OCI-LY7 (cell line): ENCODE measurements at regions not wholly inside any gene's neighbourhood (a gene's known extent, or its start where the extent isn't known, plus 50 kb on each side); places are given as distances from the start of the nearest gene placed in this dataset.
"Not testable (repeated sequence)": the region's sequence is repeated elsewhere in the genome, so short reads cannot be mapped to it uniquely, and the experiment has no call there.

Experiments used
- BruUV-seq: library from RNA; stranded (reverse); fragments of 400-500 nt; replicated peaks from 2 replicates; lab custom pipeline; 2021; lab: Mats Ljungman, UMichigan
- CTCF ChIA-PET: fragments of 300-600 bp; sonication (Branson Sonifier 250); formaldehyde crosslinking; loops from one replicate; lab custom pipeline; 2022; ENCODE audit warnings: antibody characterized with exemption; ENCODE audit not compliant: unreplicated experiment; lab: Charles Lee
- POLR2A ChIA-PET: fragments of 300-600 bp; sonication (Branson Sonifier 250); formaldehyde crosslinking; loops from one replicate; lab custom pipeline; 2022; ENCODE audit warnings: antibody characterized with exemption; lab: Charles Lee
- DNase-seq: peaks from one replicate; pipeline ENCODE4 v3.0.0-alpha.2; 2015; ENCODE audit warnings: low spot score
- H2AFZ ChIP-seq: fragments of 200-600 bp; sonication (generic), shearing (Covaris generic); 2 replicates; pipeline ENCODE4 v1.6.1; 2014; ENCODE audit warnings: mild to moderate bottlenecking, antibody characterized with exemption, low read length, moderate library complexity
- H3K27ac ChIP-seq: fragments of 200-600 bp; sonication (generic); 2 replicates; pipeline ENCODE4 v1.5.1; 2014; ENCODE audit warnings: mixed run types, low read depth, mild to moderate bottlenecking, moderate library complexity, low read length, inconsistent platforms; ENCODE audit not compliant: poor library complexity, severe bottlenecking
- H3K36me3 ChIP-seq: fragments of 200-600 bp; sonication (generic); 2 replicates; pipeline ENCODE4 v1.6.1; 2014; ENCODE audit warnings: mild to moderate bottlenecking, antibody characterized with exemption, low read length, moderate library complexity, mixed read lengths; ENCODE audit not compliant: insufficient read depth
- H3K4me1 ChIP-seq: fragments of 200-600 bp; sonication (generic); 2 replicates; pipeline ENCODE4 v1.5.1; 2014; ENCODE audit warnings: mild to moderate bottlenecking, low read length; ENCODE audit not compliant: insufficient read depth, poor library complexity, severe bottlenecking
- H3K4me2 ChIP-seq: fragments of 200-600 bp; sonication (generic); 2 replicates; pipeline ENCODE4 v1.6.1; 2014; ENCODE audit warnings: mild to moderate bottlenecking, low read length
- H3K4me3 ChIP-seq: fragments of 200-600 bp; sonication (generic); 2 replicates; pipeline ENCODE4 v1.5.1; 2014; ENCODE audit warnings: mild to moderate bottlenecking, low read depth, low read length; ENCODE audit not compliant: poor library complexity, severe bottlenecking
- H3K79me2 ChIP-seq: fragments of 200-600 bp; sonication (generic); 2 replicates; pipeline ENCODE4 v1.6.1; 2016; ENCODE audit warnings: low read depth, mild to moderate bottlenecking, low read length, moderate library complexity, mixed read lengths; ENCODE audit not compliant: insufficient read depth
- H3K9me2 ChIP-seq: fragments of 200-600 bp; sonication (generic); 2 replicates; pipeline ENCODE4 v1.6.1; 2016; ENCODE audit warnings: mild to moderate bottlenecking, low read length, mixed read lengths; ENCODE audit not compliant: insufficient read depth
- H3K9me3 ChIP-seq: fragments of 200-600 bp; sonication (generic); 2 replicates; pipeline ENCODE4 v1.6.1; 2014; ENCODE audit warnings: mild to moderate bottlenecking, mixed run types, low read length, mixed read lengths
- H4K20me1 ChIP-seq: fragments of 200-600 bp; sonication (generic); 2 replicates; pipeline ENCODE4 v1.6.1; 2014; ENCODE audit warnings: mild to moderate bottlenecking, antibody characterized with exemption, low read length, moderate library complexity, mixed read lengths; ENCODE audit not compliant: insufficient read depth
- EZH2phosphoT487 ChIP-seq: fragments of 200-600 bp; sonication (generic); IDR thresholded peaks from 2 replicates; pipeline ENCODE4 v1.6.1; 2018; ENCODE audit warnings: low read depth, borderline replicate concordance, mild to moderate bottlenecking, mixed run types, antibody characterized with exemption, low read length, moderate library complexity, mixed read lengths
- intact Hi-C: fragments of 100-400 bp; cut with micrococcal nuclease; formaldehyde crosslinking; loops from one replicate; pipeline ENCODE4 v1.10.0; 2022; ENCODE audit not compliant: unreplicated experiment
- TF ChIP-seq, protein P1 (sequence below): fragments of 200-600 bp; sonication (generic); conservative IDR thresholded peaks from 2 replicates; pipeline ENCODE4 v1.5.1; 2014; ENCODE audit warnings: mild to moderate bottlenecking, antibody characterized with exemption, low read length, moderate library complexity, mixed read lengths

DNA sequence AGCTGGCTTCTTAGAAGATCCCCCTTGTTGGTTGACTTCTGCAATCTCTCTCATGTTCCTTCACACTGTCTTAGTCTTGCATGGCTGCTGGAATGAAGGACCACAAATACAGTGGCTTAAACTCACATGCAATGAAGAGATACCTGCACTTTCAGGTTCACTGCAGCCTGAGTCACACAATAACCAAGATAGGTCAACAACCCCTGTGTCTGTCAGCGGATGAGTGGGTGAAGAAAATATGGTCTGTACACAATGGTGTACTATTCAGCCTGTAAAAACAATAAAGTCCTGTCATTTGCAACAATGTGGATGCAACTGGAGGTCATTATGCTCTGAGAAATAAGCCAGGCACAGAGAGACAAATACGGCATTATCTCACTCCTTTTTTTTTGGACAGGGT lies 373.8 kb upstream of the AMELY start:
- H3K79me2 ChIP-seq: peaks cover 86% of the 10 kb centered on the region

DNA sequence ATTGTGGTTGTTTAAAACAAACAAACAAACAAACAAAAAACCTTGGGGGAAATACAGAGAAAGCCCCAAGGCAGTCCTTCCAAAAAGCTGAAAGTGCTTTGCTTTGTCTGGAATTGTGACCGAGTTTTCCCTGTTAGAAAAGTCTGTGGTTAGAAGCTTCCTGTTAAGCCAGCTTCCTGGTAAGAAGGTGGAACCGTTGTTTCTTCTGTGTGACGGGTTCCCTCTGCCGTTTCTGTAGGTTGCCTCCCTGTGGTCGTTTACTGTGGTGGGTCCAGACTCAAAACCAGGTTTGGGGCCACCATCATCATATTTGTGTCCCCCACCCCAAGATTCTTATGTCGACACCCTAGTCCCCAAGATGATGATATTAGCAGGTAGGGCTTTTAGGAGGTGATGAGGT lies 371.4 kb upstream of the AMELY start:
- H3K4me3 ChIP-seq: peak overlapping the region; percentile 29
- POLR2A ChIA-PET: no interaction called here
- TF ChIP-seq, protein P1, sequence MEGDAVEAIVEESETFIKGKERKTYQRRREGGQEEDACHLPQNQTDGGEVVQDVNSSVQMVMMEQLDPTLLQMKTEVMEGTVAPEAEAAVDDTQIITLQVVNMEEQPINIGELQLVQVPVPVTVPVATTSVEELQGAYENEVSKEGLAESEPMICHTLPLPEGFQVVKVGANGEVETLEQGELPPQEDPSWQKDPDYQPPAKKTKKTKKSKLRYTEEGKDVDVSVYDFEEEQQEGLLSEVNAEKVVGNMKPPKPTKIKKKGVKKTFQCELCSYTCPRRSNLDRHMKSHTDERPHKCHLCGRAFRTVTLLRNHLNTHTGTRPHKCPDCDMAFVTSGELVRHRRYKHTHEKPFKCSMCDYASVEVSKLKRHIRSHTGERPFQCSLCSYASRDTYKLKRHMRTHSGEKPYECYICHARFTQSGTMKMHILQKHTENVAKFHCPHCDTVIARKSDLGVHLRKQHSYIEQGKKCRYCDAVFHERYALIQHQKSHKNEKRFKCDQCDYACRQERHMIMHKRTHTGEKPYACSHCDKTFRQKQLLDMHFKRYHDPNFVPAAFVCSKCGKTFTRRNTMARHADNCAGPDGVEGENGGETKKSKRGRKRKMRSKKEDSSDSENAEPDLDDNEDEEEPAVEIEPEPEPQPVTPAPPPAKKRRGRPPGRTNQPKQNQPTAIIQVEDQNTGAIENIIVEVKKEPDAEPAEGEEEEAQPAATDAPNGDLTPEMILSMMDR: peak; percentile 24; the same call in 1 of the 2 replicates
- TF ChIP-seq EZH2phosphoT487: no peak

More for the DNA sequence above, 373.8 kb upstream of the AMELY start:
- no peak overlapping the region for H3K4me3 ChIP-seq
- no peaks in the 10 kb centered on the region for H4K20me1 ChIP-seq
- no peaks in the 10 kb centered on the region for H3K9me2 ChIP-seq
- ChIA-PET CTCF (no interaction called here), POLR2A (interaction anchor here (0.6 kb wide), 1 partner anchor 12 kb away, joined by 3 read pairs; no protein-coding TSS in a partner anchor)
- no peaks in the 10 kb centered on the region for H3K9me3 ChIP-seq
- intact Hi-C loops: no loop called here
- no peak overlapping the region for H2AFZ ChIP-seq
- DNase-seq: no peak
- no peak overlapping the region for H3K4me2 ChIP-seq
- BruUV-seq: no TSS peak
- TF ChIP-seq, protein P1: no peak
- TF ChIP-seq EZH2phosphoT487: no peak
- no peak overlapping the region for H3K27ac ChIP-seq
- peaks cover 46% of the 10 kb centered on the region for H3K36me3 ChIP-seq
- peaks cover 54% of the 10 kb centered on the region for H3K4me1 ChIP-seq

DNA sequence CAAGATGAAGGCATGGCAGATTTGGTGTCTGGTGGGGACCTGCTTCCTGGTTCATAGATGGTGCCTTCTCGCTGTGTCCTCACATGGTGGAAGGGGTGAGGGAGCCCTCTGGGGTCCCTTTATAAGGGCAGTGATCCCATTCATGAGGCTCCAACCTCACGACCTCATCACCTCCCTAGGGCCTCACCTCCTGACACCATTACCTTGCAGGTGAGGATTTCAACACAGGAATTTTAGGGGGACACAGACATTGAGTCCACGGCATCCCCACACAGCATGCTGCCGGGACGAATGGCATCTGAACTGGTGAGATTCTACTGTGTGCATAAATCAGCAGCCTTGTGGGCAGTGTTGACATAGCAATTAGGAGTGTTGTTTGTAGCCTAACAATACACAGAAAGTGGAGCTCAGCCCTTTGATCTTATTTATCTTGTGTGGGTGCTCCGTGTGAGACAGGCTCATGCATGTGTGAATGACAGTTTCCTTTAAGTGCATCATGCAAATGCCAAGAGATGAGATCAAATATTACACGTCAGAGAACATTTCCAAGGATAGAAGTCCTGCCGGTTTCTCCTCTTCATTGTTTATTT lies 368.7 kb upstream of the AMELY start:
- peak overlapping the region; percentile 46 for H3K4me3 ChIP-seq
- CTCF ChIA-PET, BruUV-seq, H3K9me3 ChIP-seq, H2AFZ ChIP-seq, DNase-seq, POLR2A ChIA-PET, H4K20me1 ChIP-seq, intact Hi-C loops, H3K9me2 ChIP-seq: not testable (repeated sequence)
- H3K36me3 ChIP-seq: peaks cover 27% of the 10 kb centered on the region
- peak overlapping the region; percentile 22 for H3K27ac ChIP-seq
- peaks cover 99% of the 10 kb centered on the region for H3K79me2 ChIP-seq
- peak overlapping the region; percentile 60 for H3K4me2 ChIP-seq
- H3K4me1 ChIP-seq: peaks cover 67% of the 10 kb centered on the region

More for the DNA sequence above, 371.4 kb upstream of the AMELY start:
- H3K9me3 ChIP-seq: no peaks in the 10 kb centered on the region
- H3K4me1 ChIP-seq: peaks cover 52% of the 10 kb centered on the region
- H3K79me2 ChIP-seq: peaks cover 86% of the 10 kb centered on the region
- peak overlapping the region; percentile 33 for H3K27ac ChIP-seq
- no TSS peak for BruUV-seq
- H2AFZ ChIP-seq: no peak overlapping the region
- H3K4me2 ChIP-seq: peak overlapping the region; percentile 52
- no peaks in the 10 kb centered on the region for H4K20me1 ChIP-seq
- intact Hi-C loops: no loop called here
- H3K36me3 ChIP-seq: peaks cover 33% of the 10 kb centered on the region
- CTCF ChIA-PET: no interaction called here
- no peaks in the 10 kb centered on the region for H3K9me2 ChIP-seq
- no peak for DNase-seq
